ENCODE measurements at regions not wholly inside any gene's neighbourhood (a gene's known extent, or its start where the extent isn't known, plus 50 kb on each side); places are given as distances from the start of the nearest gene placed in this dataset.
"Not testable (repeated sequence)": the region's sequence is repeated elsewhere in the genome, so short reads cannot be mapped to it uniquely, and the experiment has no call there.

DNA sequence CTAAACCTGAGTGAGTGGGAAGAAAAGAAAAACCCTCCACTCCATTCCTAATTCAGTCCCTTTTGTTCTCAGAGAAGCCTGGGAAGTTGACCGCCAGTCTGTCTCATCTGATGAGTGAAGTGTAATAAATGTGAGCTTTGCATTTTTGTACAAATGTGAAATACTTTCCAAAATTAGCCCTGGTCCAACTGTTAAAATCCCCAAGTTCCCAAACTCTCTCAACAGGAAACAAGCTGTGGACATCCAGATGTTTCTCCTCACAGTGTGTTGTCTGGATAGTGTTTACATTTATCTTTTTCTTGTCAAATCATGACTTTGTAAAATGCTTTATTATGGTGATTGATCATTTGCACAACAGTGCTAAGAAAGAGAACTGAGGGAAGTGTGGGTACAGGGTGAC, 145.1 kb downstream of the TM2D1 start:
- DNase-seq, result no peak

DNA sequence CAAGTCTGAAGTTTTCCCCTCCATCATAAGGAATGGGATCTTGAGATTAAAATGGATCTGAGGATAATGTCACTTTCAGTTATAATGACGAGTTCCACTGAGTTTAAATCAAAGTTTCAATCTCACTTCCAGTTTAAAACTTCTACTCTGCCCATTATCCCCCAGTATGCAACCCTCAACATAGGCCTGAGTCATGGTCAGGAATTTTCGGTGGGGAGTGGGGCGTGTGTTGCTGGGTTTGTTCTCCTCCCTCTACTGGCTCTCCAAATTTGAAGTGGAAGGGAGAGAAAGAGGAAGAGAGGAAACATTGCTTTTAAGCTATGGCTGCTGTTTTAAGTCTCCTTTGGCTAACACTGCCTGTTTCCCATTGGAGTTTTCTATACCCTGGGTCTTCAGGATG, 152.9 kb downstream of the TM2D1 start:
- DNase-seq, result no peak

DNA sequence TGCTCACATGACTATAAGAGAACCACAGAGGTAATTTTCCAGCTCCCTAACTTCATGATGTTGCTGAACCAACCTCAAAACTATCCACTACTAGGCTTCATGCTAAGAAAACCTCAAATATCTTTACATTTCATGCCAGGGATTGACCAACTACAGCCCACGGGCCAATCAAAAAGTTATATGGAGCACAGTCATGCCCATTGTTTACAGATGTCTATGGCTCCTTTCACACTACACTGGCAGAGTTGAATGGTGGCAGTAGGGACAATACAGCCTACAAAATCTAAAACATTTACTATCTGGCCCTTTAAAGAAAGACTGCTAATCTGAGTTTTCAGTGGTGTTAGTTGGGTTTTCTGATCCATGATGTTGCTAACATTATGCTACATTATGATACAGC, 154.8 kb downstream of the TM2D1 start:
- DNase-seq, result no peak

DNA sequence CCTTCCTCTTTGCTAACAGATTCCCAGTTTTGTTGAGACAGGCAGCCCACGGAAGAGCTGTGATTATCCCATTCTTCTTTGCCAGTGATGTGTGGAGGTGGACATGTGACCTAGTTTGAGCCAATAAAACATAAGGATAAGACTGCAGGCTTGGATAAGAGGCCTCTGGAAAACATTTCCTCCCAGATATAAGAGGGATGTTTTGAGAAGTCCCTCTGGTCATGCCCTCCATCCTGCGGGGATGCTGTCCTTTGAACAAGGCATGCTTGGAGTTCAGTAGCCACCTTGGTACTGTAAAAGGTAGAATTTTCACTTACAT, 155.7 kb downstream of the TM2D1 start:
- DNase-seq, result no peak

DNA sequence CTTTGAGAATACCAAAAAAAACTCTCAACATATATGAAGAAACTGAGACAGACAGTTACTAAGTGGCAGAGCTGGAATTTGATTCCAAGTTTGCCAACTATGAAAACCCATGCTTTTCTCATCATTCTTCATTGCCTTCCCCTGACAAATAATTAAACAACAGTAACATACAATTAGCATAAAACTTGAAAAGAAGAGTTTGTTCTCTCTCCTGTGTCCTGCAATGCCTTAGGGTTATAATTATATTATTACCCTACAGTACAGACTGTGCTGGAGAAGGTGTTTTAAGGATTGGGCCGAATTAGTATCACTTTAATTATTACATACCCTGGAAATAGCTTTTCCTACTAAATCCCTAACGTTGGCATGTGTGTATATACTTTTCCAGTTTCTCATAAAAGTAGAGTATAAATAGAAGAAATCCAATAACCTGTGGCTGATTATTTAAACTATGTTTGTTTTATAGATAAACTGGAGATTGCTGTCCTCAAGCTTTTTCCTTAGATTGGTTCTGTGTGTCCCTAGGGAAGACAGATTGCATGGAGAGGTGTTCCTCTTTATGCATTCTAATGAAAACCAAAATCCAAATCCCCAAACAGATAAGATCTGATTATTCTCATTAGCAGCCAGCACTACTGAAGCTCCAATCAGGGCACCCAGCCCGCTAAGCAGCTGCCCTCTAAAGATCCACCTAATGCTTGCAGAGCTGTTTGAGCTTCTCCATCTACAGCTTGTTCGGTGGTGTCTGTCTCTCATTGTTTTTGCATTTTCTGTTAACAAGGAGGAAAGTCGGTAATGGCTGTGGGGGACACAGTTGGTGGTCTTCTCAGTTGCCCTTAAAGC, 156.3 kb downstream of the TM2D1 start:
- DNase-seq, result no peak

DNA sequence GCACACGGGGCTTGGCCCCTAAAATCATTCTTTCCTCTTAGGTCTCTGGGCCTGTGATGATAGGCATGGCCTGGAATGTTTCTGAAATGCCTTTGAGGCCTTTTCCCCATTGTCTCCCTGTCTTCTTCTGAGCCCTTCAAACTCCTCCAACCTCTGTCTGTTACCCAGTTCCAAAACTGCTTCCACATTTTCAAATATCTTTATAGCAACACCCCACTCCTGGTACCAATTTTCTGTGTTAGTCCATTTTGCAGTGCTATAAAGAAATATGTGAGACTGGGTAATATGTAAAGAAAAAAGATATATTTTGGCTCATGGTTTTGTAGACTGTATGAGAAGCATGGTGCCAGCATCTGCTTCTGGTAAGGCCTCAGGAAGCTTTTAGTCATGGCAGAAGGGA, 158.8 kb downstream of the TM2D1 start:
- no peak for DNase-seq

DNA sequence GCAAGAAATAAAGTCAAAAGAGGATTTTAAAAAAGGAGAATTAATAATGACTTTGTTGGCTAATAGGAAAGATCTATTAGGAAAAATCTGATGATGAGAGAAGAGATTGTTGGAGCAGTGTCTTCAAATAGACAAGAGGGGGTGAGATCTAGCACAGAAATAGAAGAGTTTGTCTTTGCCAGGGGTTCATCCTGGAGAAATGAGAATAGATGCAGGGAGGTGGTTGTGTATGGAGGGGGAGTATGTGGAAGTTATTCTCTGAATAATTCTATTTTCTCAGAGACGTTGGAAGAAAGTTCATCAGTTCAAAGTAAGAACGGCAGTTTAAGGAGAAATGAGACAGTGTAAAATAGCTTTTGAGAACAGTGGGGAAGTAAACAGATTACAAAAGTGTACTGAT, 161.3 kb downstream of the TM2D1 start:
- DNase-seq, result no peak

DNA sequence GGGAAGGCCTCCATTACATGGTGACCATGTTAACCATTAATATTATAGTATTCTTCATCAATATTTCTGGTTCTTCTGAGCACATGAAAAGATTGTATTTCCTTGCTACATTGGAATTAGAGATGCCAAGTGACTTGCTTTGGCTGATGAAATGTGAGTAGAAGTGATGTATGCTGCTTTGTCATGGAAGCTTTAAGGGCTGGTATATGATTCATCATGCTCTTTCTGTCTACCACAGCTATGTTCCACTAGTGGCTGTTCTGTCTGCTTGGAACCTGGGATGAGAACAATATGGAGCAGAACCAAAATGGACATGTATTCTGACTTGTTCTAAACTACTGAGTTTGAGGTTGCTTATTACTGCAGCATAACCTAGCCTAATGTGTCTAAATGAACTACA, 163.3 kb downstream of the TM2D1 start:
- DNase-seq, result peak; percentile 49

DNA sequence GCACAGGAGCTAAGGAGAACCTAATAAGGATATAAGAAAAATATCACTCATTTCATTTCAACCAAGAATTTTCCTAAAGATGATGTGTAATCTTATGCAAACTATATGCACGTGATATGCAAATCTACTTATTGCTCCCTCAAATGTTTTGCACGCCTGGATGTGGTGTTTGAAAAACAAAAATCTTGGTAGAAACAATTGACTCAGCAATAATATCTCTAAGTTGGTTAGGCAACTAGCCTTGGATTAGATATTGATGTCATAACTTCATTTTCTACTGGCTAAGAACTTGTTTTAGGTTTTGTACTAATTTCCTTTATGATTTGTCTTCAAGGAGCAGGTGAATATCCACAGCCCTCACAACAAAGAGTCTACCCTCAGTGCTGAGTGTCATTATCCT, 164.6 kb downstream of the TM2D1 start:
- DNase-seq, result no peak

DNA sequence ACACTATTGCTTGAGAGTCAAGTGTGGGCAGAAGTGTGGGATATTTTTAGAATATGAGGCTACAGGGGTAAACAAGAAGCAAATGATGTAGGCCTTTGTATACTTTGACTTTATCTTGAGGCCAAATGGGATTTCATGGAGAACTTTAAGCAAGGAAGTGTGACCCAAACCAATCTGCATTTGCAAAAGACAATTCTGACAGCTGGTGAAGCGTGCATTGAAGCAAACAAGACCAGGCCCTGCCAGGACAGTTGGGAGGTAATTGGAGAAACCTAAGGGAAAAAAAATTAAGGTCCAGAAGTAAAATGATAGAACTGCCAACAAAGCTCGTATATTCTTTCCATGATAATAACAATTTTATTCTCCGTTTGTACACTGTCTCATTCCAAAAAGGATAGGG, 168.3 kb downstream of the TM2D1 start:
- DNase-seq, result no peak

DNA sequence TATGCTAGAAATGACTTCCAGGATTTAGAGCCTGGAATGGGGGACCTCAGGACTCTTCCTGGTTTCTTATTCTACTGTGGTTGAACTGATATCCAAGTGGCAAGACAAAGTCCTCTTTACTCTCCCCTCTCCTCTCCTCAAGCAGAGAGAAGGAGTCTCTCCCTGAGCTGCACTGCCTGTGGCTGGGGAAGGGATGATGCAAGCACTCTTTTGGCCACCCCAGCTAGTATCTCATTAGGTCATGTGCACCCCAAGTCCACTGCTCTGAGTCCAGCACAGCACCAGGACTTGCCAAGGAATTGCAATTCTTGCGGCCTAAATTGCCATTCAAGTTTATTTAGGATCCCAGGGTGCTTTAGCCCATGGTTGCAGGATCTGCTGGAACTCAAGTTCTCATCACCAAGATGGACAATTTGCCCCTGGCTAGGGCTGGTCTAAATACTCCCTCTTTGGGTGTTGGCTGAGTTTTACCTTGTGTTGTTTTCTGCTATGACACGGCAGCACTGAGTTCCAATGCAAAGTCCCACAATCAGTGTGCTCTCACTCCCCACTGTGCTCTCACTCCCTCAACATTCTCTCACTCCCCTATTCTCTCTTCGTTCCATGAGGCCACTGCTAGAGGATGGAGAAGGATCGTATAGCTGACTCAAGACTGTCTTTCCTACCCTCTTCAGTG, 172.2 kb downstream of the TM2D1 start:
- no peak for DNase-seq

DNA sequence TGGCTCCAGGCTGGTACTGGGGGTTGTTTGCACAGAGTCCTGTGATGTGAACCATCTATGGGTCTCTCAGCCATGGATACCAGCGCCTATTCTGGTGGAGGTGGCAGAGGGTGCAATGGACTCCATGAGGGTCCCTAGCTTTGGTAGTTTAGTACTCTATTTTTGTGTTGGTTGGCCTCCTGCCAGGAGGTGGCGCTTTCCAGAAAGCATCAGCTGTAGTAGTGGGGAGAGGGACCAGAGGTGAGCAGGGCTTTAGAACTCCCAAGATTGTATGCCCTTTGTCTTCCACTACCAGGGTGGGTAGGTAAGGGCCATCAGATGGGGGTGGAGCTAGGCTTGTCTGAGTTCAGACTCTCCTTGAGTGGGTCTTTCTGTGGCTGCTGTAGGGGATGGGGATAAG, 177.6 kb downstream of the TM2D1 start:
- not testable (repeated sequence) for DNase-seq

DNA sequence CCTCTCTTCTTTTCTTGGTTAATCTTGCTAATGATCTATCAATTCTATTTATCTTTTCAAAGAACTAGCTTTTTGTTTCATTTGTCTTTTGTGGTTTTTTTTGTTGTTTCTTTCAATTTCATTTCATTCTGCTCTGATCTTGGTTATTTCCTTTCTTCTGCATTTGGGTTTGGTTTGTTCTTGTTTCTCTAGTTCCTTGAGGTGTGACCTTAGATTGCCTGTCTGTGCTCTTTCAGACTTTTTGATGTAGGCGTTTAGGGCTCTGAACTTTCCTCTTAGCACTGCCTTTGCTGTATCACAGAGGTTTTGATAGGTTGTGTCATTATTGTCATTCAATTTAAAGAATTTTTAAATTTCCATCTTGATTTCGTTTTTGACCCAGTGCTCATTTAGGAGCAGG, 180.1 kb downstream of the TM2D1 start:
- not testable (repeated sequence) for DNase-seq

DNA sequence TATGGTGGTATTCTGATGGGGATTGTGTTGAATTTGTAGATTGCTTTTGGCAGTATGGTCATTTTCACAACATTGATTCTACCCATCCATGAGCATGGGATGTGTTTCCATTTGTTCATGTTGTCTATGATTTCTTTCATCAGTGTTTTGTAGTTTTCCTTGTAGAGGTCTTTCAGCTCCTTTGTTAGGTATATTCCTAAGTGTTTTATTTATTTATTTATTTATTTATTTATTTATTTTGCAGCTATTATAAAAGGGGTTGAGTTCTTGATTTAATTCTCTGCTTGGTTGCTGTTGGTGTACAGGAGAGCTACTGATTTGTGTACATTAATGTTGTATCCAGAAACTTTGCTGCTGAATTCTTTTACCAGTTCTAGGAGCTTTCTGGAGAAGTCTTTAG, 181.4 kb downstream of the TM2D1 start:
- not testable (repeated sequence) for DNase-seq

DNA sequence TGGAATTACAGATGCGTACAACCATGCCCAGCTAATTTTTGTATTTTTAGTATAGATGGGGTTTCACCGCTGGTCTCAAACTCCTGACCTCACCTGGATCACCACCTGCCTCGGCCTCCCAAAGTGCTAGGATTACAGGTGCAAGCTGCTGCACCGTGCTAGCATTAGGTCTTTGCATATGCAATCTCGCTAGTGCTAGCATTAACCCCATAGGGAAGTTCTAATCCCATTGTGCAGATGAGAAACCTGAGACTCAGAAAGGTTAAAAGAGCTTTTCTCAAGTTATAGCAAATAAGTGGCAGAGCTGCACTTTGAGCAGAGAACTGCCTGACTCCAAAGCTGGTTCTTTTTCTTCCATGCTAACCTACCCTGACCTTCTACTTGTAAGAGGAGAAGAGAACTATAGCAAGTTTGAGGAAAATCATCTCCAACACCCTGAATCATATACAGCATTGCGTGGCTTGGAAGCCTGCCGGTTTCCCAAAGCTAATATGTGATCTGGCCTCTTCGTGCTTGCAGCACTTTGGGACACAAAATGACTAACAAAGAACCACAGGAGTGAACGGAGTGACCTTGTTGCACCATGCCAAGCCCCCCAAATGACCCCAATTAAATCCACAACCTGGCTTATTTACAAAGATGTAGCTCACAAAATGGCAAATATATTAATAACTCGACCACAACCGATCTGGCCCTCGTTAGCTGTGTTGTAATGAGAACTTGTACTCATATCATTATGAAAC, 185.1 kb downstream of the TM2D1 start:
- no peak for DNase-seq

DNA sequence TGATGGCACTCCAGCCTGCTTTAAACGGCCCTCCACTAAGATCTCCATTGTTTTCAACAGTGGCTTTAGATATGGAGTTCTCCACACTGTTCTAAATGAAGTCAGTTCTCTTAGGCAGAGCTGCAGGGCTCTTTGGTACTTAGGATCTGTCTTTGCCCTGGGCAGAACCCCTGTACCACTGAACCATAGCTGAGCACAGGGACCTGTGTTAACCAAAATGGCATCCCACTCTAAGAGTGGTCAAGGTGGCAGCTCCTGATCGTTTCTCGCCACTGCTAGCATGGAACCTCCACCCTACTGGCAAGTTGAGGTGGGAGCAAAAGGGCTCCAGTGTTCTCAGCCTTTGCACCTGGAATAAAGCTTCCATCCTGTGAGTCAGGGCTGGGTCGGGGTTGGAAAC, 186.7 kb downstream of the TM2D1 start:
- no peak for DNase-seq

DNA sequence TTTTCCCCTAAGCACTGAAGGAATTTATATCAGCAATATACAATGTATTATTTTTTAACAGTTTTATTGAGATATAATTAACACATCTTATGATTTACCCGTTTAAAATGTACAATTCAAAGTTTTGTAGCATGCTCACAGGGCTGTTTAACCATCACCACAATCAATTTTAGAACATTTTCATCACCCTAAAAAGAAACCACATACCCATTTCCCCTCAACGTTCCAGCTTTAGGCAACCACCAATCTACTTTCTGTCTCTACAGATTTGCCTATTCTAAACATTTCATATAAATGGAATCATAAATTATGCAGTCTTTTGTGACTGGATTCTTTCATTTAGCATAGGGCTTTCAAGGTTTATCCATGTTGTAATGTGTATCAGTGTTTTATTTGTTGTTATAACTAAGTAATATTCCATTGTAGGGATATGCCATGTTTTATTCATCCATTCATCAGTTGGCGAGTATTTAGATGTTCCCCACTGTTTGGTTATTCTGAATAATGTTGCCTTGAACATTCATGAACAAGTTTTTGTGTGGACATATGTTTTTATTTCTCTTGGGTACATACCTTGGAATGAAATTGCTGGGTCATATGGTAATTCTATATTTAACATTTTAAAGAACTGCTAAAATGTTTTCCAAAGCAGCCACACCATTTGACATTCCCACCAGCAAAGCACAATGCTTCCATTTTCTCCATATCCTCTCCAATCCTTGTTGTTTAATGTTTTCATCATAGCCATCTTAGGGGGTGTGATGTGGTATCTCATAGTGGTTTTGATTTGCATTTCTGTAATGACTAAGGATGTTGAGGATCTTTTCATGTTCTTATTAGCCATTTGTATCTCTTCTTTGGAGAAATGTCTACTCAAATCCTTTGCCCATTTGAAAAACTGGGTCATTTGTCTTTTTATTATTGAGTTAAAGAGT, 188.5 kb downstream of the TM2D1 start:
- DNase-seq, result no peak

DNA sequence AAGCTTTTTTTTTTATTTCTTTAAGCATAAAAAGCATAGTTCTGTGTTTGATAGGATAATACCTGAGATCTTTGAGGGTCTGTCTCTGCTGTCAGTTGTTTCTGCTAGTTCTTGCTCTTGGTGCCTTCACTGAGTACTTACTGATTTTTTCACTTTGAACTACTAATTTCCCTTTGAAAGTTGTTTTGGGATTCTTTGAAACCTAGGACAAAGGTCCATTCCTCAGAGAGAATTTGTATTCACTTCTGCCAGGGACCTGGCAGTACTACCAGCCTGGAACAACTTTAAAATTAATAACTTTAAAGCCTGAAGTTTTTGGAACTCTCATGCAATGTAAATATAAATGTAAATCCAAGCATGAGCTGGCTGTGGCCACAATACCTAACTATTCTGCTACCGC, 190.1 kb downstream of the TM2D1 start:
- no peak for DNase-seq

DNA sequence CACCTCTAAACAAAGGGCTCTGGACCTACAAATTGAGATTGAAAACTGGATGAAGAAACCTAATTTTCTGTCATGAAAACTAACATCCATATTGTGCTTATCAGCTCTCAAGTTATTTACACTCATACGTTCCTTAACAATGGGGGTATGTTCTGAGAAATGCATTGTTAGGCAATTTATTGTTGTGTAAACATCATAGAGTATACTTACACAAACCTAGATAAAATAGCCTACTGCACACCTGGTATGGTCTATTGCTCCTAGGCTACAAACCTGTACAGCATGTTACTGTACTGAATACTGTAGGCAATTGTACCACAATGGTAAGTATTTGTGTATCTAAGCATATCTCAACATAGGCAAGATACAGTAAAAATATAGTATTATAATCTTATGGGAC, 191.4 kb downstream of the TM2D1 start:
- no peak for DNase-seq

DNA sequence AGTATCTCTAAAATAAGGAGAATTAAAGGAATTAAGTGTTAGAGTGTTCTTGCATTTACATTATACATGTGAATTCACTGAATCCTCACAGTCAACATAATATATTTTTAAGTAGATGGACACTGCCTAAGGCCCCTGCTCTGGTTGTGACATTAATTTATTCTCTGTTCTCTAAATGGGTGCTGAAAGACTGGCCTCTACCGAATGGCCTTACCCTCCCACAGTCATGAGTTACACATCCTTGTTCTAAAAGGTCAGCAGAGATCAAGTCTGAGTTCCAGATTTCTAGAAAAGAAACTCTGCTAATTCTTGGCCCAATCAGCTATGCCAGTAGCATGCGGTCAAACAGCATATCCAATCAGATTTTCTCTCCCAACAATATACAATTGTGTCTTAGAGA, 193.2 kb downstream of the TM2D1 start:
- no peak for DNase-seq

DNA sequence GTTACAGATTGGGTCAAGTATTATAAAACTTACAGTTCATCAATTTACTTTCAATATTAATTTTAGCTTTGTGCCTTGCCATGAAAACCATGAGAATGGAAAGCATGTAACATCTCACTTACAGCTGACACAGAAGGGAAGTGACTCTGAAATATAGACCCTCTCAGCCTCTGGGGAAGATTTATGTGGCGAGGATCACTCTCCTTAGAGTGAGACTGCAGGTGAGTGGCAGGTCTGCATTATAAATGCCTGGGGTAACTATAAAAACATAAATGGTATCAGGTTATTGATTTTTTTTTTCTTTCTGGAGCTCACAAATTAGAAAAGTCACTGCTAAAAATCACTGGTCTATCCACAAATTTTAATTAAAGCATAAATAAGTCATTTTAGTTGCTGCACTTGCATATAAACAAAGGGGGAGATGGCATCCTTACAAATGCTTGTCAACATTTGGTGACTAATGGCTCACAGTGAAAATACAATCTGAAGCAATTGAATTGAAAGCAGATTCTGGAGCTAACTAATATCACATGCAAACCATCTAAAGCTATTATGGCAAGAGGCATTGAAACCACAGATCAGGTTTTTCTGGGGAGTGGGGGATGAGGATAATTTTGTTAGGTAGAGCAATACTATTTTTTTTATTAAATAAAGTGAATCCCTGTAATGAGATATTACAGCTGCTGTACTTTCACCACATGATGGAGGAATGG, 200.9 kb downstream of the TM2D1 start:
- no peak for DNase-seq

DNA sequence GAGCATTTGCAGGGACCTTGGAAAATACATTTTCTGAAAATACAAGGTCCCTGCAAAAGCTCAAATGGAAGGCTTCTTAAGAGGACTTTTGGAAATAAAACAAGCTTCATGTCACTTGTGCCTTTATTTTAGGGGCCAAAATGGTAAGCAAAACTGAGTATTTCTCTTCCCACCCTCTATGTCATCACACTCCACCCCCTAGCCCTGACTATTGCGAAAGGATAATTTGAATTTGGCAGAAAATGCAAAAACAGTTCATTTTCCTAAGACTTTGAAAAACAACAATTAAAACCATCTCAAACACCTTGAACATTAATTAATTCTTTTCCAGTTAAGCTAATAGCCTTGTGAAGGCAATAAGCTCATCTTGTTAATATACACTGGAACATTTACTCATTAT, 201.7 kb downstream of the TM2D1 start:
- DNase-seq, result no peak
